ENCODE measurements at regions not wholly inside any gene's neighbourhood (a gene's known extent, or its start where the extent isn't known, plus 50 kb on each side); places are given as distances from the start of the nearest gene placed in this dataset.

- dilution Hi-C loops (cut with HindIII; ENCODE audit: low sequenced_read_pairs, unreplicated experiment) (no loop called here), in situ Hi-C loops (cut with MboI; ENCODE audit: low sequenced_read_pairs) (no loop called here), intact Hi-C loops (cut with micrococcal nuclease) (no loop called here)
- H3K4ac ChIP-seq (ENCODE audit: low read depth, low read length), result no peak overlapping the region
- no peak overlapping the region for H2AK5ac ChIP-seq (ENCODE audit: low read depth, low read length)
- H4K20me1 ChIP-seq (ENCODE audit: insufficient read depth, low read length), result no peaks in the 10 kb centered on the region
- H4K91ac ChIP-seq (ENCODE audit: insufficient read depth, low read depth, low read length), result no peak overlapping the region
- no peak overlapping the region for H4K8ac ChIP-seq (ENCODE audit: low read depth in 2 of 2, low read length in 2 of 2)
- H3K27ac ChIP-seq (ENCODE audit: insufficient read depth, low read length), result no peak overlapping the region
- H3K9me3 ChIP-seq (ENCODE audit: control insufficient read depth, insufficient read depth, low read length), result peaks cover 2% of the 10 kb centered on the region; the same call in 1 of the 2 replicates
- H2BK5ac ChIP-seq (ENCODE audit: low read depth, low read length, poor library complexity, severe bottlenecking), result no peak overlapping the region
- no peak overlapping the region for H3K14ac ChIP-seq (replicated peaks; ENCODE audit: low read depth, low read length)
- no peak overlapping the region for H3K56ac ChIP-seq (ENCODE audit: extremely low read depth, insufficient read depth, low read length)
- H3K36me3 ChIP-seq (ENCODE audit: control insufficient read depth, insufficient read depth, low read length), result no peaks in the 10 kb centered on the region
- H3K4me1 ChIP-seq (ENCODE audit: control insufficient read depth, insufficient read depth, low read length), result no peaks in the 10 kb centered on the region
- DNase-seq (no peak), ATAC-seq (ENCODE audit: low read depth) (no peak)
- H2BK120ac ChIP-seq (ENCODE audit: low read depth, low read length), result no peak overlapping the region
- no peak overlapping the region for H2AK9ac ChIP-seq (replicated peaks; ENCODE audit: low read depth, low read length, poor library complexity)
- ChIA-PET POLR2A (ENCODE audit: unreplicated experiment) (no interaction called here), CTCF (no interaction called here)
- H2BK20ac ChIP-seq (ENCODE audit: low read depth, low read length), result no peak overlapping the region
- H3K23ac ChIP-seq (ENCODE audit: low read depth, low read length), result no peak overlapping the region
- no peak overlapping the region for H3K4me3 ChIP-seq (ENCODE audit: insufficient read depth, low read depth, low read length)
- no peak overlapping the region for H2AFZ ChIP-seq (replicated peaks; ENCODE audit: low read length, poor library complexity)
- no peak for TF ChIP-seq RFX5 (IDR thresholded peaks at IDR 0.05; ENCODE audit: low read depth, low read length)
- TF ChIP-seq ELK1 (IDR thresholded peaks at IDR 0.05; ENCODE audit: borderline replicate concordance, low read depth, low read length), result no peak
- BruUV-seq (replicated peaks), result no TSS peak
- no peak overlapping the region for H3K4me2 ChIP-seq (ENCODE audit: low read depth, low read length)
- 83% methylated on average over 1 of the region's 4 CpGs; no CpG with 5 or more reads in 1 of the 2 experiments for WGBS, 2 experiments (ENCODE audit: extremely low coverage in 2 of 2, insufficient read length in 1 of 2)
- no peak overlapping the region for H3K9ac ChIP-seq (ENCODE audit: low read depth, low read length)
- no peak overlapping the region for H3K18ac ChIP-seq (ENCODE audit: low read depth, low read length)
- H3K27me3 ChIP-seq (ENCODE audit: control insufficient read depth, insufficient read depth, low read length), result peaks cover 1% of the 10 kb centered on the region; the same call in 1 of the 2 replicates
- H2BK15ac ChIP-seq (ENCODE audit: low read depth, low read length), result no peak overlapping the region
- no peaks in the 10 kb centered on the region for H3K9me1 ChIP-seq (ENCODE audit: insufficient read depth, low read length)
- no peaks in the 10 kb centered on the region for H3K79me1 ChIP-seq (ENCODE audit: low read depth in 1 of 2, low read length in 2 of 2)
- no peak overlapping the region for H4K5ac ChIP-seq (ENCODE audit: low read depth, low read length)
Observed at GRCh38 chr6:163668061-163668426, 253.5 kb downstream of the QKI start.

Measured in IMR-90 (cell line).